GM21381 (cell line): ENCODE measurements at regions not wholly inside any gene's neighbourhood (a gene's known extent, or its start where the extent isn't known, plus 50 kb on each side); places are given as distances from the start of the nearest gene placed in this dataset.

Source experiments
- ATAC-seq: cut with Tn5 transposase; IDR thresholded peaks from one replicate; pipeline ENCODE4 v1.9.1; 2021; ENCODE audit warnings: mild to moderate bottlenecking, moderate library complexity; ENCODE audit not compliant: unreplicated experiment

- ATAC-seq, result no peak
Measured at GRCh38 chr22:48396785-48397530, 1430.7 kb downstream of the BRD1 start.

GRCh38 chr22:48396091-48396784 is 1431.4 kb downstream of the BRD1 start:
- no peak for ATAC-seq

- ATAC-seq, result no peak
Measured at GRCh38 chr22:48395201-48395600, 1432.5 kb downstream of the BRD1 start.

GRCh38 chr22:48394787-48395186 is 1432.9 kb downstream of the BRD1 start:
- no peak for ATAC-seq

- ATAC-seq, result no peak
Measured at GRCh38 chr22:48393885-48394284, 1433.8 kb downstream of the BRD1 start.

- no peak for ATAC-seq
Measured at GRCh38 chr22:48393041-48393370, 1434.7 kb downstream of the BRD1 start.

GRCh38 chr22:48391820-48392219 is 1435.9 kb downstream of the BRD1 start:
- ATAC-seq, result no peak

- ATAC-seq, result no peak
Measured at GRCh38 chr22:48391171-48391711, 1436.4 kb downstream of the BRD1 start.

GRCh38 chr22:48389916-48390315 is 1437.8 kb downstream of the BRD1 start:
- no peak for ATAC-seq

- no peak for ATAC-seq
Measured at GRCh38 chr22:48382197-48382596, 1445.5 kb downstream of the BRD1 start.

GRCh38 chr22:48380016-48380665 is 1447.5 kb downstream of the BRD1 start:
- no peak for ATAC-seq

GRCh38 chr22:48379371-48379770 is 1448.3 kb downstream of the BRD1 start:
- ATAC-seq, result no peak

- ATAC-seq, result no peak
Measured at GRCh38 chr22:48378673-48379072, 1449.0 kb downstream of the BRD1 start.

GRCh38 chr22:48376936-48377712 is 1450.5 kb downstream of the BRD1 start:
- ATAC-seq, result no peak

- no peak for ATAC-seq
Measured at GRCh38 chr22:48376428-48376827, 1451.2 kb downstream of the BRD1 start.

- no peak for ATAC-seq
Measured at GRCh38 chr22:48373626-48374173, 1454.0 kb downstream of the BRD1 start.

- ATAC-seq, result no peak
Measured at GRCh38 chr22:48372390-48372789, 1455.3 kb downstream of the BRD1 start.

- ATAC-seq, result no peak
Measured at GRCh38 chr22:48371391-48371790, 1456.3 kb downstream of the BRD1 start.

- no peak for ATAC-seq
Measured at GRCh38 chr22:48370508-48371325, 1457.0 kb downstream of the BRD1 start.
